GM12878 (cell line): ENCODE measurements at regions not wholly inside any gene's neighbourhood (a gene's known extent, or its start where the extent isn't known, plus 50 kb on each side); places are given as distances from the start of the nearest gene placed in this dataset.

Experiments
- ATAC-seq: fragments of 200-7000 bp; cut with Tn5 transposase; 3 replicates; pipeline ENCODE4 v1.9.1; 2020; ENCODE audit warnings: mild to moderate bottlenecking, moderate library complexity
- BruUV-seq: library from RNA; stranded (reverse); fragments of 400-500 nt; replicated peaks from 2 replicates; lab custom pipeline; 2021; lab: Mats Ljungman, UMichigan
- CTCF ChIA-PET: fragments of 300-600 bp; sonication (Branson Sonifier 250); formaldehyde crosslinking; extraction: SDS; loops from one replicate; lab custom pipeline; 2021; ENCODE audit warnings: inconsistent platforms; lab: Yijun Ruan, JAX
- POLR2A ChIA-PET: fragments of 350-600 bp; formaldehyde crosslinking; extraction: SDS; loops from one replicate; lab custom pipeline; 2021; ENCODE audit warnings: inconsistent platforms; lab: Charles Lee
- RAD21 ChIA-PET: fragments of 300-600 bp; sonication (Branson Sonifier 250); formaldehyde crosslinking; loops from one replicate; lab custom pipeline; 2023; ENCODE audit warnings: antibody characterized with exemption; ENCODE audit not compliant: unreplicated experiment; lab: Charles Lee
- SMC1A ChIA-PET: fragments of 300-600 bp; sonication (Branson Sonifier 250); formaldehyde crosslinking; loops from one replicate; lab custom pipeline; 2023; ENCODE audit not compliant: unreplicated experiment, uncharacterized antibody; lab: Charles Lee
- DNase-seq: peaks from one replicate; pipeline ENCODE4 v3.0.0-alpha.2; 2011; ENCODE audit warnings: low read depth, low spot score
- FAIRE-seq: peaks from 3 replicates; lab custom pipeline; 2011; peaks lifted over from hg19 to GRCh38; lab: Jason Lieb, UNC
- H2AFZ ChIP-seq: 2 replicates; pipeline ENCODE4 v1.6.0; 2011; ENCODE audit warnings: low read depth, low read length, control low read depth; ENCODE audit not compliant: control insufficient read depth
- H3K27ac ChIP-seq: 2 replicates; pipeline ENCODE4 v1.5.1; 2011; ENCODE audit warnings: control low read depth; ENCODE audit not compliant: control insufficient read depth, insufficient read depth
- H3K27me3 ChIP-seq, 2 experiments: replicated peaks in 1 of 2; 2 replicates each; pipeline versions ENCODE4 v1.6.0 to v1.6.1; 2011; ENCODE audit warnings: low read length in 1 of 2; ENCODE audit not compliant: control insufficient read depth in 2 of 2, insufficient read depth in 2 of 2
- H3K36me3 ChIP-seq, 2 experiments: 2 replicates each; pipeline ENCODE4 v1.5.1; 2011; ENCODE audit warnings: low read length in 1 of 2; ENCODE audit not compliant: control insufficient read depth in 2 of 2, insufficient read depth in 2 of 2
- H3K4me1 ChIP-seq: 2 replicates; pipeline ENCODE4 v1.6.1; 2011; ENCODE audit warnings: mild to moderate bottlenecking, low read length, moderate library complexity, mixed read lengths; ENCODE audit not compliant: control insufficient read depth, insufficient read depth
- H3K4me2 ChIP-seq: 2 replicates; pipeline ENCODE4 v1.6.0; 2011; ENCODE audit warnings: control low read depth; ENCODE audit not compliant: control insufficient read depth, insufficient read depth
- H3K4me3 ChIP-seq: fragments of 200-600 bp; sonication (generic); 2 replicates; pipeline ENCODE4 v1.5.1; 2016
- H3K79me2 ChIP-seq: 2 replicates; pipeline ENCODE4 v1.6.0; 2011; ENCODE audit warnings: low read length; ENCODE audit not compliant: control insufficient read depth, insufficient read depth
- H3K9ac ChIP-seq: 2 replicates; pipeline ENCODE4 v1.8.0; 2011; ENCODE audit warnings: low read length, control low read depth, mixed read lengths; ENCODE audit not compliant: control insufficient read depth, insufficient read depth
- H3K9me3 ChIP-seq: replicated peaks from 3 replicates; pipeline ENCODE4 v1.5.1; 2011; ENCODE audit warnings: mild to moderate bottlenecking, low read length; ENCODE audit not compliant: control insufficient read depth, insufficient read depth
- H4K20me1 ChIP-seq: 2 replicates; pipeline ENCODE4 v1.6.0; 2011; ENCODE audit not compliant: control insufficient read depth, insufficient read depth
- BCLAF1 ChIP-seq: fragments of 450-650 bp; IDR thresholded peaks from 2 replicates; pipeline ENCODE4 v1.6.1; 2017; ENCODE audit warnings: antibody characterized with exemption, mild to moderate bottlenecking, moderate library complexity
- CBFB ChIP-seq: IDR thresholded peaks from 2 replicates; pipeline ENCODE4 v1.6.1; 2016; ENCODE audit warnings: antibody characterized with exemption, low read depth
- EZH2 ChIP-seq: IDR thresholded peaks from 2 replicates; pipeline ENCODE4 v1.6.1; 2012; ENCODE audit warnings: low read depth, mild to moderate bottlenecking, control low read depth, inconsistent platforms, low read length, borderline replicate concordance; ENCODE audit not compliant: control insufficient read depth
- LARP7 ChIP-seq: fragments of 450-650 bp; IDR thresholded peaks from 2 replicates; pipeline ENCODE4 v1.6.1; 2017; ENCODE audit warnings: mild to moderate bottlenecking
- PML ChIP-seq: IDR thresholded peaks from 2 replicates; pipeline ENCODE4 v1.6.1; 2012; ENCODE audit warnings: low read length, inconsistent platforms
- TCF3 ChIP-seq: IDR thresholded peaks from 2 replicates; pipeline ENCODE4 v1.6.1; 2012; ENCODE audit warnings: low read depth, mild to moderate bottlenecking, low read length, borderline replicate concordance; ENCODE audit not compliant: insufficient read depth
- ZNF592 ChIP-seq: fragments of 450-650 bp; IDR thresholded peaks from 2 replicates; pipeline ENCODE4 v1.6.1; 2017; ENCODE audit warnings: mild to moderate bottlenecking, moderate library complexity
- WGBS: methylation state at CpG from one replicate; pipeline ENCODE4 v1.1.6; 2016; ENCODE audit warnings: low lambda C conversion rate; ENCODE audit not compliant: insufficient replicate concordance, insufficient coverage; ENCODE audit errors: missing lambda C conversion rate; 5-methylcytosine and 5-hydroxymethylcytosine counted together
- in situ Hi-C: fragments of 300-500 bp; cut with MboI; formaldehyde crosslinking; loops from 9 replicates; pipeline ENCODE4 v1.14.3; 2018; ENCODE audit warnings: mixed read lengths
- intact Hi-C: fragments of 100-400 bp; cut with micrococcal nuclease; formaldehyde crosslinking; loops from one replicate; pipeline ENCODE4 v1.14.2; 2022; ENCODE audit not compliant: unreplicated experiment

GRCh38 chr3:82628385-82629014 lies 867.1 kb upstream of the GBE1 start:
- no peak for TF ChIP-seq LARP7
- no peak for TF ChIP-seq CBFB
- no peak for TF ChIP-seq ZNF592
- TF ChIP-seq PML, result no peak
- no peak for TF ChIP-seq BCLAF1
- TF ChIP-seq TCF3, result no peak
- TF ChIP-seq EZH2, result no peak
- no peak for DNase-seq
- Histone ChIP-seq H3K79me2 (no peaks in the 10 kb centered on the region), H3K4me3 (no peak overlapping the region), H3K4me2 (no peak overlapping the region), H4K20me1 (no peaks in the 10 kb centered on the region), H3K4me1 (no peaks in the 10 kb centered on the region), H3K36me3 (no peaks in the 10 kb centered on the region), H3K27ac (no peak overlapping the region), H2AFZ (no peak overlapping the region), H3K9ac (no peak overlapping the region), H3K9me3 (no peaks in the 10 kb centered on the region), H3K27me3 (no peaks in the 10 kb centered on the region)
- RAD21 ChIA-PET, result no interaction called here
- SMC1A ChIA-PET, result interaction anchor here (0.5 to 1.2 kb wide), 3 partner anchors 23 to 404 kb away, joined by 3 read pairs; no protein-coding TSS in a partner anchor
- no peak for ATAC-seq
- no peak for FAIRE-seq
- BruUV-seq, result no TSS peak
- POLR2A ChIA-PET, result no interaction called here
- in situ Hi-C loops, result no loop called here
- intact Hi-C loops, result no loop called here
- CTCF ChIA-PET, result no interaction called here
- WGBS, result 34% methylated on average over 4 of the region's 4 CpGs
